HL-60 (cell line): ENCODE measurements at regions not wholly inside any gene's neighbourhood (a gene's known extent, or its start where the extent isn't known, plus 50 kb on each side); places are given as distances from the start of the nearest gene placed in this dataset.

Experiments used
- DNase-seq, 2 experiments: peaks; one replicate each; pipeline ENCODE4 v3.0.0-alpha.2; 2010 to 2020; ENCODE audit warnings: low read depth in 1 of 2, low spot score in 1 of 2
- H3K27ac ChIP-seq: fragments of 250-450 bp; sonication (Bioruptor Pico); replicated peaks from 2 replicates; pipeline ENCODE4 v1.5.1; 2020; ENCODE audit warnings: mild to moderate bottlenecking, moderate library complexity
- H3K27me3 ChIP-seq: fragments of 250-450 bp; sonication (Bioruptor Pico); 2 replicates; pipeline ENCODE4 v1.5.1; 2021; ENCODE audit warnings: mild to moderate bottlenecking, moderate library complexity; ENCODE audit not compliant: insufficient read depth, poor library complexity, severe bottlenecking
- H3K4me3 ChIP-seq: replicated peaks from 2 replicates; pipeline ENCODE4 v1.5.1; 2011; ENCODE audit warnings: mild to moderate bottlenecking, control low read depth, low read length; ENCODE audit not compliant: insufficient read depth
- CTCF ChIP-seq: IDR thresholded peaks from one replicate; pipeline ENCODE4 v1.5.1; 2011; ENCODE audit warnings: low read length, control low read depth, inconsistent platforms; ENCODE audit not compliant: insufficient read depth
- GABPA ChIP-seq: IDR thresholded peaks from 2 replicates; pipeline ENCODE4 v1.6.1; 2012; ENCODE audit warnings: low read depth
- POLR2AphosphoS5 ChIP-seq: IDR thresholded peaks from 2 replicates; pipeline ENCODE4 v1.6.1; 2012; ENCODE audit warnings: low read depth
- REST ChIP-seq: IDR thresholded peaks from 2 replicates; pipeline ENCODE4 v1.6.1; 2012; ENCODE audit warnings: low read depth; ENCODE audit not compliant: insufficient replicate concordance
- SPI1 ChIP-seq: IDR thresholded peaks from 2 replicates; pipeline ENCODE4 v1.6.1; 2012; ENCODE audit warnings: low read depth, mild to moderate bottlenecking, borderline replicate concordance

- TF ChIP-seq GABPA (no peak), SPI1 (no peak), CTCF (no peak)
- no peaks in the 10 kb centered on the region for H3K27me3 ChIP-seq
- H3K27ac ChIP-seq = no peak overlapping the region
- DNase-seq = no peak
- no peak overlapping the region for H3K4me3 ChIP-seq
Measured at GRCh38 chr12:85552461-85552860, 272.4 kb downstream of the ALX1 start.

- no peak overlapping the region for H3K4me3 ChIP-seq
- no peak for DNase-seq
- no peak for TF ChIP-seq GABPA
- no peaks in the 10 kb centered on the region for H3K27me3 ChIP-seq
- no peak overlapping the region for H3K27ac ChIP-seq
Measured at GRCh38 chr12:85557850-85558249, 277.8 kb downstream of the ALX1 start.

GRCh38 chr12:85558684-85559083, 277.5 kb downstream of the RASSF9 start:
- Histone ChIP-seq H3K4me3 (no peak overlapping the region), H3K27ac (no peak overlapping the region), H3K27me3 (no peaks in the 10 kb centered on the region)
- DNase-seq = no peak
- TF ChIP-seq GABPA (no peak), CTCF (no peak)

- DNase-seq = no peak
- no peaks in the 10 kb centered on the region for H3K27me3 ChIP-seq
- TF ChIP-seq REST (no peak), POLR2AphosphoS5 (no peak), GABPA (no peak), CTCF (no peak), SPI1 (no peak)
- H3K27ac ChIP-seq = no peak overlapping the region
- no peak overlapping the region for H3K4me3 ChIP-seq
Measured at GRCh38 chr12:85559127-85559526, 277.1 kb downstream of the RASSF9 start.

GRCh38 chr12:85559536-85559935, 276.7 kb downstream of the RASSF9 start:
- no peak for DNase-seq
- Histone ChIP-seq H3K27me3 (no peaks in the 10 kb centered on the region), H3K4me3 (no peak overlapping the region), H3K27ac (no peak overlapping the region)
- TF ChIP-seq CTCF = no peak
- no peak for TF ChIP-seq GABPA
